IMR-90 (cell line): ENCODE measurements at regions not wholly inside any gene's neighbourhood (a gene's known extent, or its start where the extent isn't known, plus 50 kb on each side); places are given as distances from the start of the nearest gene placed in this dataset.

Experiments used
- ATAC-seq: fragments of 200-7000 bp; cut with Tn5 transposase; 2 replicates; pipeline ENCODE4 v1.9.1; 2020; ENCODE audit warnings: low read depth, mild to moderate bottlenecking, moderate library complexity
- BruUV-seq: library from RNA; stranded (reverse); fragments of 400-500 nt; replicated peaks from 2 replicates; lab custom pipeline; 2021; lab: Mats Ljungman, UMichigan
- CTCF ChIA-PET: fragments of 300-600 bp; formaldehyde crosslinking; extraction: SDS; loops from one replicate; lab custom pipeline; 2021; ENCODE audit warnings: antibody characterized with exemption; lab: Yijun Ruan, JAX
- POLR2A ChIA-PET: fragments of 300-600 bp; sonication (Branson Sonifier 250); formaldehyde crosslinking; loops from one replicate; lab custom pipeline; 2022; ENCODE audit warnings: antibody characterized with exemption; ENCODE audit not compliant: unreplicated experiment; lab: Charles Lee
- DNase-seq: peaks from one replicate; pipeline ENCODE4 v3.0.0; 2013
- H2AFZ ChIP-seq: replicated peaks from 2 replicates; pipeline ENCODE3; 2013; ENCODE audit warnings: low read length, mild to moderate bottlenecking; ENCODE audit not compliant: poor library complexity
- H2AK5ac ChIP-seq: 2 replicates; pipeline ENCODE4 v1.6.1; 2013; ENCODE audit warnings: low read depth, low read length, inconsistent platforms
- H2AK9ac ChIP-seq: replicated peaks from 2 replicates; pipeline ENCODE3; 2013; ENCODE audit warnings: mild to moderate bottlenecking, low read depth, low read length, moderate library complexity; ENCODE audit not compliant: poor library complexity
- H2BK120ac ChIP-seq: 2 replicates; pipeline ENCODE4 v1.6.1; 2013; ENCODE audit warnings: low read depth, low read length, inconsistent platforms
- H2BK15ac ChIP-seq: 3 replicates; pipeline ENCODE4 v1.6.1; 2013; ENCODE audit warnings: low read depth, low read length, inconsistent platforms
- H2BK20ac ChIP-seq: 2 replicates; pipeline ENCODE4 v1.6.1; 2013; ENCODE audit warnings: low read depth, mild to moderate bottlenecking, inconsistent platforms, low read length, moderate library complexity
- H2BK5ac ChIP-seq: 2 replicates; pipeline ENCODE4 v1.6.1; 2013; ENCODE audit warnings: mild to moderate bottlenecking, low read depth, low read length, inconsistent platforms; ENCODE audit not compliant: poor library complexity, severe bottlenecking
- H3K14ac ChIP-seq: replicated peaks from 2 replicates; pipeline ENCODE4 v1.6.1; 2013; ENCODE audit warnings: low read depth, low read length, inconsistent platforms
- H3K18ac ChIP-seq: 2 replicates; pipeline ENCODE4 v1.6.1; 2013; ENCODE audit warnings: low read depth, low read length, control low read depth
- H3K23ac ChIP-seq: 2 replicates; pipeline ENCODE4 v1.6.1; 2013; ENCODE audit warnings: low read depth, low read length, inconsistent platforms
- H3K27ac ChIP-seq: 2 replicates; pipeline ENCODE4 v1.5.1; 2013; ENCODE audit warnings: mild to moderate bottlenecking, control low read depth, low read length; ENCODE audit not compliant: insufficient read depth
- H3K27me3 ChIP-seq: 2 replicates; pipeline ENCODE4 v1.6.1; 2013; ENCODE audit warnings: low read length; ENCODE audit not compliant: control insufficient read depth, insufficient read depth
- H3K36me3 ChIP-seq: 2 replicates; pipeline ENCODE4 v1.6.1; 2013; ENCODE audit warnings: low read length, mixed read lengths; ENCODE audit not compliant: control insufficient read depth, insufficient read depth
- H3K4ac ChIP-seq: 2 replicates; pipeline ENCODE4 v1.6.1; 2013; ENCODE audit warnings: low read depth, low read length, inconsistent platforms
- H3K4me1 ChIP-seq: 2 replicates; pipeline ENCODE4 v1.6.1; 2013; ENCODE audit warnings: low read length, mixed read lengths; ENCODE audit not compliant: control insufficient read depth, insufficient read depth
- H3K4me2 ChIP-seq: 2 replicates; pipeline ENCODE4 v1.6.1; 2013; ENCODE audit warnings: low read depth, mild to moderate bottlenecking, control low read depth, low read length, moderate library complexity
- H3K4me3 ChIP-seq: 2 replicates; pipeline ENCODE4 v1.5.1; 2013; ENCODE audit warnings: low read depth, mild to moderate bottlenecking, control low read depth, low read length, moderate library complexity; ENCODE audit not compliant: insufficient read depth
- H3K56ac ChIP-seq: 2 replicates; pipeline ENCODE4 v1.6.1; 2013; ENCODE audit warnings: low read length, inconsistent platforms; ENCODE audit not compliant: insufficient read depth; ENCODE audit errors: extremely low read depth
- H3K79me1 ChIP-seq, 2 experiments: 2 replicates each; pipeline ENCODE4 v1.6.1; 2013; ENCODE audit warnings: low read length in 2 of 2, inconsistent platforms in 1 of 2, low read depth in 1 of 2
- H3K9ac ChIP-seq: 2 replicates; pipeline ENCODE4 v1.6.1; 2013; ENCODE audit warnings: low read depth, low read length, control low read depth
- H3K9me1 ChIP-seq: 2 replicates; pipeline ENCODE4 v1.6.1; 2013; ENCODE audit warnings: low read length, inconsistent platforms; ENCODE audit not compliant: insufficient read depth
- H3K9me3 ChIP-seq: 2 replicates; pipeline ENCODE4 v1.6.1; 2013; ENCODE audit warnings: low read length; ENCODE audit not compliant: control insufficient read depth, insufficient read depth
- H4K20me1 ChIP-seq: 2 replicates; pipeline ENCODE4 v1.6.1; 2013; ENCODE audit warnings: low read length, inconsistent platforms; ENCODE audit not compliant: insufficient read depth
- H4K5ac ChIP-seq: 2 replicates; pipeline ENCODE4 v1.6.1; 2013; ENCODE audit warnings: mild to moderate bottlenecking, low read depth, low read length, control low read depth
- H4K8ac ChIP-seq, 2 experiments: 2 replicates each; pipeline ENCODE4 v1.6.1; 2013; ENCODE audit warnings: low read depth in 2 of 2, low read length in 2 of 2, control low read depth in 1 of 2, inconsistent platforms in 1 of 2
- H4K91ac ChIP-seq: 2 replicates; pipeline ENCODE4 v1.6.1; 2013; ENCODE audit warnings: low read depth, low read length, inconsistent platforms; ENCODE audit not compliant: insufficient read depth
- CEBPB ChIP-seq: IDR thresholded peaks from 2 replicates; pipeline ENCODE4 v1.6.1; 2012; ENCODE audit warnings: low read depth, low read length, improper control_type of control experiment
- CHD1 ChIP-seq: IDR thresholded peaks from 2 replicates; pipeline ENCODE4 v1.6.1; 2012; ENCODE audit warnings: low read depth, low read length, improper control_type of control experiment
- MAZ ChIP-seq: IDR thresholded peaks from 2 replicates; pipeline ENCODE4 v1.6.1; 2012; ENCODE audit warnings: low read depth, mild to moderate bottlenecking, low read length, improper control_type of control experiment, moderate library complexity, borderline replicate concordance
- NFE2L2 ChIP-seq: fragments of 150-350 bp; IDR thresholded peaks from 2 replicates; pipeline ENCODE4 v1.6.1; 2016; ENCODE audit warnings: low read depth, mild to moderate bottlenecking, low read length
- POLR2A ChIP-seq: IDR thresholded peaks from 2 replicates; pipeline ENCODE4 v1.6.1; 2012; ENCODE audit warnings: mild to moderate bottlenecking, low read depth, low read length
- RAD21 ChIP-seq: IDR thresholded peaks from 2 replicates; pipeline ENCODE4 v1.6.1; 2012; ENCODE audit warnings: low read length, improper control_type of control experiment
- SMC3 ChIP-seq: fragments of 150-350 bp; IDR thresholded peaks from 2 replicates; pipeline ENCODE4 v1.6.1; 2016; ENCODE audit warnings: low read depth, mild to moderate bottlenecking, antibody characterized with exemption, low read length, moderate library complexity
- WGBS, 2 experiments: methylation state at CpG; one replicate each; pipeline versions ENCODE4 v1.1.5 to v1.1.7; 2013; ENCODE audit warnings: missing lambda C conversion rate in 2 of 2; ENCODE audit not compliant: insufficient read length in 1 of 2; ENCODE audit errors: extremely low coverage in 2 of 2; 5-methylcytosine and 5-hydroxymethylcytosine counted together
- dilution Hi-C: fragments of 300-500 bp; cut with HindIII; formaldehyde crosslinking; loops from one replicate; pipeline ENCODE4 v1.14.3; 2018; ENCODE audit warnings: low sequenced_read_pairs; ENCODE audit not compliant: unreplicated experiment
- in situ Hi-C: fragments of 300-500 bp; cut with MboI; formaldehyde crosslinking; loops from 3 replicates; pipeline ENCODE4 v1.14.3; 2019; ENCODE audit warnings: low sequenced_read_pairs, inconsistent platforms, mixed read lengths
- intact Hi-C: fragments of 100-400 bp; cut with micrococcal nuclease; formaldehyde crosslinking; loops from 2 replicates; pipeline ENCODE4 v1.10.0; 2022
- TF ChIP-seq, protein P1 (sequence below): fragments of 150-350 bp; IDR thresholded peaks from 2 replicates; pipeline ENCODE4 v1.6.1; 2016; ENCODE audit warnings: low read depth, mild to moderate bottlenecking, low read length, moderate library complexity, borderline replicate concordance
- TF ChIP-seq, protein P2 (sequence below): conservative IDR thresholded peaks from 2 replicates; pipeline ENCODE4 v1.5.1; 2012; ENCODE audit warnings: mild to moderate bottlenecking, low read depth, low read length, improper control_type of control experiment

DNA sequence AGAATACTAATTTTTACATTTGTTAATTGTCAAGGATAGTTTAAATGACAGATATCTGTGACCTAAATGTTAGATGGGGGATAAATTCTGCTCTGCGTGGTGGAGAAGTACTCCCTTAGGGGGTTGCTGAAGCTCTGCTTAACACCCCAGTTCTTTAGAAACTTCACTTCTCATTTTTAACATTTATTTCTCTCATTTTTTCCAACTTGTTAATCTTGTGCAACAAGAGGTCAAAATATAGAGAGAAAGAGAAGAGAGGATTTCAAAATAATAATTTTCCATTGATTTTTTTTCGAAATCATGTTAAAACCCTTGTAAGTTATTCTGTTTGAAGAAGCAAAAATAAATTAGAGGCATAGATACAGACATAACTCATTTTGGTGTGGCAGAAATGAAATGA is 61.3 kb upstream of the SLC8A1 start:
- Histone ChIP-seq H2AK5ac (no peak overlapping the region), H3K4ac (no peak overlapping the region), H2BK5ac (no peak overlapping the region), H2AK9ac (no peak overlapping the region), H3K4me1 (peaks cover 7% of the 10 kb centered on the region), H3K27ac (no peak overlapping the region), H2BK20ac (no peak overlapping the region), H3K9me3 (no peaks in the 10 kb centered on the region), H4K20me1 (no peaks in the 10 kb centered on the region), H2BK15ac (no peak overlapping the region), H4K5ac (no peak overlapping the region), H2BK120ac (no peak overlapping the region), H4K91ac (no peak overlapping the region), H2AFZ (no peak overlapping the region), H3K9ac (no peak overlapping the region), H3K79me1 (no peaks in the 10 kb centered on the region), H3K18ac (no peak overlapping the region), H3K27me3 (no peaks in the 10 kb centered on the region), H3K4me3 (no peak overlapping the region), H3K56ac (no peak overlapping the region), H3K4me2 (no peak overlapping the region), H3K36me3 (no peaks in the 10 kb centered on the region), H3K23ac (no peak overlapping the region), H3K9me1 (no peaks in the 10 kb centered on the region), H3K14ac (no peak overlapping the region), H4K8ac (no peak overlapping the region)
- BruUV-seq, result no TSS peak
- WGBS, 2 experiments, result no CpG with 5 or more reads among the region's 2 CpGs
- in situ Hi-C loops, result no loop called here
- intact Hi-C loops, result no loop called here
- CTCF ChIA-PET, result no interaction called here
- TF ChIP-seq, protein P1, sequence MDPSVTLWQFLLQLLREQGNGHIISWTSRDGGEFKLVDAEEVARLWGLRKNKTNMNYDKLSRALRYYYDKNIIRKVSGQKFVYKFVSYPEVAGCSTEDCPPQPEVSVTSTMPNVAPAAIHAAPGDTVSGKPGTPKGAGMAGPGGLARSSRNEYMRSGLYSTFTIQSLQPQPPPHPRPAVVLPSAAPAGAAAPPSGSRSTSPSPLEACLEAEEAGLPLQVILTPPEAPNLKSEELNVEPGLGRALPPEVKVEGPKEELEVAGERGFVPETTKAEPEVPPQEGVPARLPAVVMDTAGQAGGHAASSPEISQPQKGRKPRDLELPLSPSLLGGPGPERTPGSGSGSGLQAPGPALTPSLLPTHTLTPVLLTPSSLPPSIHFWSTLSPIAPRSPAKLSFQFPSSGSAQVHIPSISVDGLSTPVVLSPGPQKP, result no peak
- TF ChIP-seq NFE2L2 (no peak), POLR2A (no peak), SMC3 (no peak), CHD1 (no peak), CEBPB (no peak), RAD21 (no peak), MAZ (no peak)
- TF ChIP-seq, protein P2, sequence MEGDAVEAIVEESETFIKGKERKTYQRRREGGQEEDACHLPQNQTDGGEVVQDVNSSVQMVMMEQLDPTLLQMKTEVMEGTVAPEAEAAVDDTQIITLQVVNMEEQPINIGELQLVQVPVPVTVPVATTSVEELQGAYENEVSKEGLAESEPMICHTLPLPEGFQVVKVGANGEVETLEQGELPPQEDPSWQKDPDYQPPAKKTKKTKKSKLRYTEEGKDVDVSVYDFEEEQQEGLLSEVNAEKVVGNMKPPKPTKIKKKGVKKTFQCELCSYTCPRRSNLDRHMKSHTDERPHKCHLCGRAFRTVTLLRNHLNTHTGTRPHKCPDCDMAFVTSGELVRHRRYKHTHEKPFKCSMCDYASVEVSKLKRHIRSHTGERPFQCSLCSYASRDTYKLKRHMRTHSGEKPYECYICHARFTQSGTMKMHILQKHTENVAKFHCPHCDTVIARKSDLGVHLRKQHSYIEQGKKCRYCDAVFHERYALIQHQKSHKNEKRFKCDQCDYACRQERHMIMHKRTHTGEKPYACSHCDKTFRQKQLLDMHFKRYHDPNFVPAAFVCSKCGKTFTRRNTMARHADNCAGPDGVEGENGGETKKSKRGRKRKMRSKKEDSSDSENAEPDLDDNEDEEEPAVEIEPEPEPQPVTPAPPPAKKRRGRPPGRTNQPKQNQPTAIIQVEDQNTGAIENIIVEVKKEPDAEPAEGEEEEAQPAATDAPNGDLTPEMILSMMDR, result no peak
- POLR2A ChIA-PET, result no interaction called here
- ATAC-seq, result no peak
- no peak for DNase-seq
- dilution Hi-C loops, result no loop called here
